Fibroblast of lung (primary cell): ENCODE measurements at regions not wholly inside any gene's neighbourhood (a gene's known extent, or its start where the extent isn't known, plus 50 kb on each side); places are given as distances from the start of the nearest gene placed in this dataset.

Experiments used
- DNase-seq, 2 donors: peaks; one replicate each; pipeline versions ENCODE4 v3.0.0 to v3.0.0-alpha.2; 2010; ENCODE audit warnings: low read depth in 2 of 2
- H2AFZ ChIP-seq: 2 replicates; pipeline ENCODE4 v1.5.1; 2012; ENCODE audit warnings: low read length, control low read depth, inconsistent platforms
- H3K27ac ChIP-seq: 2 replicates; pipeline ENCODE4 v1.5.1; 2011; ENCODE audit warnings: low read length, control low read depth; ENCODE audit not compliant: insufficient read depth
- H3K27me3 ChIP-seq: 2 replicates; pipeline ENCODE4 v1.5.1; 2011; ENCODE audit warnings: mild to moderate bottlenecking, low read length; ENCODE audit not compliant: control insufficient read depth, insufficient read depth
- H3K36me3 ChIP-seq: 2 replicates; pipeline ENCODE4 v1.5.1; 2011; ENCODE audit warnings: low read length; ENCODE audit not compliant: control insufficient read depth, insufficient read depth
- H3K4me1 ChIP-seq: 2 replicates; pipeline ENCODE4 v1.5.1; 2011; ENCODE audit warnings: low read length; ENCODE audit not compliant: control insufficient read depth, insufficient read depth; ENCODE audit errors: extremely low read depth
- H3K4me2 ChIP-seq: 2 replicates; pipeline ENCODE4 v1.5.1; 2011; ENCODE audit warnings: low read length, control low read depth; ENCODE audit not compliant: insufficient read depth; ENCODE audit errors: extremely low read depth
- H3K4me3 ChIP-seq, 4 experiments: fragments of 200-600 bp in 1 of 4; sonication (generic) in 1 of 4; replicated peaks in 1 of 4; 2 replicates each; pipeline ENCODE4 v1.5.1; 2011 to 2016; ENCODE audit warnings: low read length in 4 of 4, low read depth in 3 of 4, mild to moderate bottlenecking in 3 of 4, control low read depth in 2 of 4, inconsistent platforms in 1 of 4, mixed read lengths in 1 of 4; ENCODE audit not compliant: insufficient read depth in 1 of 4; ENCODE audit errors: control extremely low read depth in 1 of 4
- H3K79me2 ChIP-seq: 2 replicates; pipeline ENCODE4 v1.5.1; 2012; ENCODE audit warnings: mild to moderate bottlenecking, low read length, inconsistent platforms; ENCODE audit not compliant: control insufficient read depth, insufficient read depth
- H3K9ac ChIP-seq: 2 replicates; pipeline ENCODE4 v1.5.1; 2011; ENCODE audit warnings: mild to moderate bottlenecking, low read length, control low read depth; ENCODE audit not compliant: insufficient read depth
- H3K9me3 ChIP-seq: 2 replicates; pipeline ENCODE4 v1.5.1; 2012; ENCODE audit warnings: low read depth, low read length; ENCODE audit not compliant: control insufficient read depth, insufficient read depth
- H4K20me1 ChIP-seq: 2 replicates; pipeline ENCODE4 v1.5.1; 2011; ENCODE audit warnings: low read length; ENCODE audit not compliant: control insufficient read depth, insufficient read depth; ENCODE audit errors: extremely low read depth
- EZH2 ChIP-seq: IDR thresholded peaks from 2 replicates; pipeline ENCODE4 v1.5.1; 2012; ENCODE audit warnings: low read length, control low read depth, mild to moderate bottlenecking; ENCODE audit errors: missing control alignments
- TF ChIP-seq, protein P1 (sequence below), 2 donors: IDR thresholded peaks in 1 of 2; conservative IDR thresholded peaks in 1 of 2; 1 replicate in 1 of 2; 2 replicates in 1 of 2; pipeline ENCODE4 v1.5.1; 2011 to 2012; ENCODE audit warnings: low read length in 2 of 2, control low read depth in 1 of 2, inconsistent platforms in 1 of 2, low read depth in 1 of 2, mild to moderate bottlenecking in 1 of 2

DNA sequence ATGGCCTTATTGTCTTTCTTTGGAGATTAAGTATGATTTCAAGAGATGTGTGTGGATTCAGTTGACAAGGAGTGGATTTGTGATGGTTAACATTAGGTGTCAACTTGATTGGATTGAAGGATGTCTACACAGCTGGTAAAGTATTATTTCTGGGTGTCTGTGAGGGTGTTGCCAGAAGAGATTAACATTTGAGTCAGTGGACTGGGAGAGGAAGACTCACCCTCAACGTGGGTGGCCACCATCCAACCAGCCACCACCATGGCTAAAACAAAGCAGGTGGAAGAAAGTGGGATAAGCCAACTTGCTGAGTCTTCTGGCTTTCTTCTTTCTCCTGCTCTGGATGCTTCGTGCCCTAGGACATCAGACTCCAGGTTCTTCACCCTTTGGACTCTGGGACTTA lies 76.1 kb downstream of the GPR37 start:
- H3K9ac ChIP-seq, result no peak overlapping the region
- no peak for DNase-seq
- no peaks in the 10 kb centered on the region for H3K4me1 ChIP-seq
- H3K79me2 ChIP-seq, result no peaks in the 10 kb centered on the region
- H4K20me1 ChIP-seq, result no peaks in the 10 kb centered on the region
- no peak overlapping the region for H2AFZ ChIP-seq
- no peak overlapping the region for H3K27ac ChIP-seq
- no peaks in the 10 kb centered on the region for H3K27me3 ChIP-seq
- H3K36me3 ChIP-seq, result no peaks in the 10 kb centered on the region
- TF ChIP-seq, protein P1, sequence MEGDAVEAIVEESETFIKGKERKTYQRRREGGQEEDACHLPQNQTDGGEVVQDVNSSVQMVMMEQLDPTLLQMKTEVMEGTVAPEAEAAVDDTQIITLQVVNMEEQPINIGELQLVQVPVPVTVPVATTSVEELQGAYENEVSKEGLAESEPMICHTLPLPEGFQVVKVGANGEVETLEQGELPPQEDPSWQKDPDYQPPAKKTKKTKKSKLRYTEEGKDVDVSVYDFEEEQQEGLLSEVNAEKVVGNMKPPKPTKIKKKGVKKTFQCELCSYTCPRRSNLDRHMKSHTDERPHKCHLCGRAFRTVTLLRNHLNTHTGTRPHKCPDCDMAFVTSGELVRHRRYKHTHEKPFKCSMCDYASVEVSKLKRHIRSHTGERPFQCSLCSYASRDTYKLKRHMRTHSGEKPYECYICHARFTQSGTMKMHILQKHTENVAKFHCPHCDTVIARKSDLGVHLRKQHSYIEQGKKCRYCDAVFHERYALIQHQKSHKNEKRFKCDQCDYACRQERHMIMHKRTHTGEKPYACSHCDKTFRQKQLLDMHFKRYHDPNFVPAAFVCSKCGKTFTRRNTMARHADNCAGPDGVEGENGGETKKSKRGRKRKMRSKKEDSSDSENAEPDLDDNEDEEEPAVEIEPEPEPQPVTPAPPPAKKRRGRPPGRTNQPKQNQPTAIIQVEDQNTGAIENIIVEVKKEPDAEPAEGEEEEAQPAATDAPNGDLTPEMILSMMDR (conservative IDR thresholded peaks at IDR 0.05 in 1 of 2, IDR thresholded peaks at IDR 0.05 in 1 of 2; ENCODE audit: low read depth in 1 of 2, low read length in 2 of 2), result no peak
- TF ChIP-seq EZH2, result no peak
- H3K4me3 ChIP-seq, result no peak overlapping the region
- H3K4me2 ChIP-seq, result no peak overlapping the region
- H3K9me3 ChIP-seq, result no peaks in the 10 kb centered on the region

DNA sequence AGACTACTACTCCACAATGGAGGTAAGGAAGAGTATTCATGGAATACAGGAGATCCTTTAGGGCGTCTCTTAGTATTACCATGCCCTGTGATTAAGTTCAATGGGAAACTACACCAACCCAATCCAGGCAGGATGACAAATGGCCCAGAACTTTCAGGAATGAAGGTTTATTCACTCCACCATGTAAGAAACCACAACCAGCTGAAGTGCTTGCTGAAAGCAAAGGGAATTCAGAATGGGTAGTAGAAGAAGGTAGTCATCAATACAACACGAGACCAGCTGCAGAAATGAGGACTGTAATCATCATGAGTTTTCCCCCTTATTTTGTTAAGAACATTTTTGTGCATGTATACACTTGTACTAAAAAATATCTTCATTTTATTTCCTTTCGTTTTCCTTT lies 76.6 kb downstream of the GPR37 start:
- no peak overlapping the region for H2AFZ ChIP-seq
- no peaks in the 10 kb centered on the region for H4K20me1 ChIP-seq
- TF ChIP-seq, protein P1 (conservative IDR thresholded peaks at IDR 0.05 in 1 of 2, IDR thresholded peaks at IDR 0.05 in 1 of 2; ENCODE audit: low read depth in 1 of 2, low read length in 2 of 2), result no peak
- no peak for TF ChIP-seq EZH2
- H3K4me2 ChIP-seq, result no peak overlapping the region
- no peaks in the 10 kb centered on the region for H3K27me3 ChIP-seq
- H3K4me1 ChIP-seq, result no peaks in the 10 kb centered on the region
- no peak overlapping the region for H3K9ac ChIP-seq
- H3K36me3 ChIP-seq, result no peaks in the 10 kb centered on the region
- no peak overlapping the region for H3K4me3 ChIP-seq
- H3K79me2 ChIP-seq, result no peaks in the 10 kb centered on the region
- no peaks in the 10 kb centered on the region for H3K9me3 ChIP-seq
- DNase-seq, result peak; percentile 30 to 81
- no peak overlapping the region for H3K27ac ChIP-seq

DNA sequence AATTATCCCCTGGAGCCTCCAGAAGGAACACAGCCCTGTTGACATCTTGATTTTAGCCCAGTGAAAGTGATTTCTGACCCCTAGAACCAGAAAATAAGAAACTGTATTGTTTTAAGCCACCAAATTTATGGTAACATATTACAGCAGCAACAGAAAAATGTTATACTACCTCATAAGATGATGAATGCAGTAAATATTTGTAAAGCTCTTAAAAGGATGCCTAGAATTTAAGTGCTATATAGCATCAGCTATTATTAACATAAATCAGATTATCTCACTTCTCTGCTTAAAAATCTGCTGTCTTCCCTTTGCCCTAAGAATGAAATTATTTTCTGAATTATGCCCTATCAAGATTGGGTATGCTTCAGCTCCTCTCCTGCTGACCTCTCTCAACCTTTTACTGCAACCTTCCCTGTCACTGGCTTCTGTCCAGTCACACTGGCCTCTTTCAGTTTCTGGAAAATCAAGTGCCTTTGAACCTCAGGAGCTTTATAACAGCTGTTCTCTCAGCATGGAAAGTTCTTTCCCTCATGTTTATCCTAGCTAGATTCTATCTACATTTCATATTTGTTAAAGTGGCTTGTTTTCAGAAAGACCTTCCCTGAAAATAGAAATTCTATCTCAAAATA lies 78.9 kb downstream of the GPR37 start:
- Histone ChIP-seq H3K79me2 (no peaks in the 10 kb centered on the region), H3K9ac (no peak overlapping the region), H3K4me1 (no peaks in the 10 kb centered on the region), H3K4me2 (no peak overlapping the region), H3K9me3 (no peaks in the 10 kb centered on the region), H3K27ac (no peak overlapping the region), H3K27me3 (no peaks in the 10 kb centered on the region), H3K4me3 (no peak overlapping the region), H4K20me1 (no peaks in the 10 kb centered on the region), H3K36me3 (no peaks in the 10 kb centered on the region), H2AFZ (no peak overlapping the region)
- no peak for DNase-seq
- TF ChIP-seq, protein P1 (conservative IDR thresholded peaks at IDR 0.05 in 1 of 2, IDR thresholded peaks at IDR 0.05 in 1 of 2; ENCODE audit: low read depth in 1 of 2, low read length in 2 of 2), result no peak
- TF ChIP-seq EZH2, result no peak
